ENCODE measurements at regions not wholly inside any gene's neighbourhood (a gene's known extent, or its start where the extent isn't known, plus 50 kb on each side); places are given as distances from the start of the nearest gene placed in this dataset.

DNA sequence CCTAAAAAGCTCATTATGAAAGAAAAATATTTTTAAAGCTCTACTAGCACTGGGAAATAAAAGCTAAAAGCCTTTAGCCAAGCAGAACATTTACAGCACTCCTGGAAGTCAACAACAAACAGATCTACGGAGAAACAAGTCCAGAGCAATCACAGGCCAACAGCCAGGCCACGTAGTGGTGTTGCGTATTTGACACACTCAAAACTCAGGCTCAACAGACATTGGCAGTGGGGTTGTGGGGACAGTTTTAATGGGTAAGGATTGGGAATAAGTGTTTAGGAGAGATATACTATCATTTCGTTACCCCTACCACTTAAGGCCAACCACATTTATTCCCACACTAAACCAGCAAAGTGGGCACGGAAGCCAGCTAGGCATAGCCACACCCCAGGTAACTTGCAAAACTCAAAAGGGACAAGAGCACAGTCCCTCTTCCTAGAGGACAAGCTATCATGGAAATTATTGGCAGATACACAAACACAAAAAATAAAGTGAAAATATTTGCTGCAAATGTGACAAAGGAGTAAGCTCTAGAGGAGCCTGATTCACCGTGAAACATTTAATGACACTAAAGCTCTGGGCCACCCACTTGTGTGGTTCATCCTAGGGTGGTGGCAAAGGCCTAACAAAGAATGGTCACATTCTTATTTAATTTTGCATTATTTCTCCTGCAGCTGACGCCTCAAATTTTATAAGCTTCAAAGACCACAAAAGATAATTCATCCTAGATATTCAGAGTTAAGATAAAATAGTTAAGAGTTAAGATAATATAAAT lies 498.2 kb downstream of the TNS3 start:
- no peak for TF ChIP-seq NFIC (IDR thresholded peaks at IDR 0.05; ENCODE audit: low read depth, low read length)
- TF ChIP-seq CTCF (IDR thresholded peaks at IDR 0.05 in 2 of 3, conservative IDR thresholded peaks at IDR 0.05 in 1 of 3; ENCODE audit: control insufficient read depth in 2 of 3, extremely low read depth in 1 of 3, insufficient read depth in 1 of 3, low read depth in 3 of 3, low read length in 3 of 3) = no peak
- no peak for TF ChIP-seq SUZ12 (IDR thresholded peaks at IDR 0.05; ENCODE audit: unreplicated experiment)
- TF ChIP-seq NR2F1 (conservative IDR thresholded peaks at IDR 0.05) = no peak
- no peak for TF ChIP-seq PAX8 (IDR thresholded peaks at IDR 0.05)
- TF ChIP-seq ZNF24 (IDR thresholded peaks at IDR 0.05) = no peak
- no peak for TF ChIP-seq POLR2A (IDR thresholded peaks at IDR 0.05; ENCODE audit: low read depth, low read length)
- no peak for TF ChIP-seq TAF1 (IDR thresholded peaks at IDR 0.05; ENCODE audit: borderline replicate concordance, low read depth, low read length)
- TF ChIP-seq ZSCAN29 (IDR thresholded peaks at IDR 0.05) = no peak
